ENCODE measurements at regions not wholly inside any gene's neighbourhood (a gene's known extent, or its start where the extent isn't known, plus 50 kb on each side); places are given as distances from the start of the nearest gene placed in this dataset.

DNA sequence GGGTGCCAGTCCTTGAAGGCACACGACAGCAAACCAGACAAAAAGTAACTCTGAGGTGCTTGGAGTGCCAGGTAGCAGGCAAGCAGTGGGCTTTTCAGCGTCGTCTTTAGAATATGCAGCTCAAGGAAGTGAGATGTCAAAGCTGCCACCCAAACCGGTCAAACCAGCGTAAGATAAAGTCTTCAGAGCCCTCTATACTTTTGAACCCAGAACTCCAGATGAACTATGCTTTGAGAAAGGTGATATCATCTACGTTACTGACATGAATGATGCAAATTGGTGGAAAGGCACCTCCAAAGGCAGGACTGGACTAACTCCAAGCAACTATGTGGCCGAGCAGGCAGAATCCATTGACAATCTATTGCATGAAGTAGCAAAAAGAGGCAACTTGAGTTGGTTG is 95.9 kb downstream of the TBX3 start:
- TF ChIP-seq, protein P1, sequence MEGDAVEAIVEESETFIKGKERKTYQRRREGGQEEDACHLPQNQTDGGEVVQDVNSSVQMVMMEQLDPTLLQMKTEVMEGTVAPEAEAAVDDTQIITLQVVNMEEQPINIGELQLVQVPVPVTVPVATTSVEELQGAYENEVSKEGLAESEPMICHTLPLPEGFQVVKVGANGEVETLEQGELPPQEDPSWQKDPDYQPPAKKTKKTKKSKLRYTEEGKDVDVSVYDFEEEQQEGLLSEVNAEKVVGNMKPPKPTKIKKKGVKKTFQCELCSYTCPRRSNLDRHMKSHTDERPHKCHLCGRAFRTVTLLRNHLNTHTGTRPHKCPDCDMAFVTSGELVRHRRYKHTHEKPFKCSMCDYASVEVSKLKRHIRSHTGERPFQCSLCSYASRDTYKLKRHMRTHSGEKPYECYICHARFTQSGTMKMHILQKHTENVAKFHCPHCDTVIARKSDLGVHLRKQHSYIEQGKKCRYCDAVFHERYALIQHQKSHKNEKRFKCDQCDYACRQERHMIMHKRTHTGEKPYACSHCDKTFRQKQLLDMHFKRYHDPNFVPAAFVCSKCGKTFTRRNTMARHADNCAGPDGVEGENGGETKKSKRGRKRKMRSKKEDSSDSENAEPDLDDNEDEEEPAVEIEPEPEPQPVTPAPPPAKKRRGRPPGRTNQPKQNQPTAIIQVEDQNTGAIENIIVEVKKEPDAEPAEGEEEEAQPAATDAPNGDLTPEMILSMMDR (conservative IDR thresholded peaks at IDR 0.05) = no peak
- TF ChIP-seq ZFX (IDR thresholded peaks at IDR 0.05) = no peak

All from C4-2B (cell line).